Neural cell (in vitro differentiated cells): ENCODE measurements at regions not wholly inside any gene's neighbourhood (a gene's known extent, or its start where the extent isn't known, plus 50 kb on each side); places are given as distances from the start of the nearest gene placed in this dataset.

Experiments
- H2AFZ ChIP-seq: fragments of 200-600, 300-800 bp; sonication (generic), shearing (Covaris generic); 2 replicates; pipeline ENCODE4 v1.6.0; 2014; ENCODE audit warnings: low read depth, mild to moderate bottlenecking, antibody characterized with exemption, low read length, moderate library complexity
- H3F3A ChIP-seq: fragments of 200-600 bp; shearing (Covaris generic); 2 replicates; pipeline ENCODE4 v1.6.1; 2016; ENCODE audit warnings: mild to moderate bottlenecking, moderate library complexity, mixed read lengths, antibody characterized with exemption, low read length; ENCODE audit not compliant: insufficient read depth, poor library complexity, severe bottlenecking
- H3K27ac ChIP-seq: fragments of 200-600, 300-800 bp; sonication (generic), shearing (Covaris generic); 2 replicates; pipeline ENCODE4 v1.5.1; 2014; ENCODE audit warnings: mild to moderate bottlenecking, low read length, moderate library complexity
- H3K27me3 ChIP-seq: fragments of 300-800, 200-600 bp; sonication (generic), shearing (Covaris generic); 2 replicates; pipeline ENCODE4 v1.6.0; 2014; ENCODE audit warnings: mild to moderate bottlenecking, low read depth, low read length, moderate library complexity; ENCODE audit not compliant: insufficient read depth
- H3K36me3 ChIP-seq: fragments of 300-800, 200-600 bp; sonication (generic), shearing (Covaris generic); 2 replicates; pipeline ENCODE4 v1.5.1; 2014; ENCODE audit warnings: mild to moderate bottlenecking, antibody characterized with exemption, low read length, moderate library complexity; ENCODE audit not compliant: insufficient read depth
- H3K4me2 ChIP-seq: fragments of 300-800, 200-600 bp; sonication (generic), shearing (Covaris generic); 2 replicates; pipeline ENCODE4 v1.6.0; 2014; ENCODE audit warnings: mild to moderate bottlenecking, low read length
- H3K4me3 ChIP-seq: fragments of 300-800, 200-600 bp; sonication (generic), shearing (Covaris generic); 2 replicates; pipeline ENCODE4 v1.5.1; 2014; ENCODE audit warnings: mild to moderate bottlenecking, low read length, moderate library complexity
- H3K79me2 ChIP-seq: fragments of 200-600 bp; shearing (Covaris generic); replicated peaks from 2 replicates; pipeline ENCODE4 v1.6.0; 2014; ENCODE audit warnings: mild to moderate bottlenecking, low read length, moderate library complexity; ENCODE audit not compliant: insufficient read depth
- H3K9ac ChIP-seq: fragments of 300-800, 200-600 bp; sonication (generic), shearing (Covaris generic); 2 replicates; pipeline ENCODE4 v1.6.1; 2016; ENCODE audit warnings: mild to moderate bottlenecking, low read length, mixed read lengths
- H3K9me2 ChIP-seq: fragments of 200-600 bp; shearing (Covaris generic); 2 replicates; pipeline ENCODE4 v1.6.1; 2016; ENCODE audit warnings: mild to moderate bottlenecking, low read length, mixed read lengths; ENCODE audit not compliant: insufficient read depth
- H3K9me3 ChIP-seq: fragments of 200-600, 300-800 bp; sonication (generic), shearing (Covaris generic); 2 replicates; pipeline ENCODE4 v1.6.1; 2016; ENCODE audit warnings: mild to moderate bottlenecking, mixed run types, low read length, moderate library complexity, mixed read lengths
- H4K20me1 ChIP-seq: fragments of 200-600 bp; shearing (Covaris generic); 2 replicates; pipeline ENCODE4 v1.6.1; 2016; ENCODE audit warnings: mild to moderate bottlenecking, mixed run types; ENCODE audit not compliant: insufficient read depth
- EP300 ChIP-seq: fragments of 450-650 bp; conservative IDR thresholded peaks from 2 replicates; pipeline ENCODE4 v1.6.1; 2014; ENCODE audit warnings: antibody characterized with exemption, mild to moderate bottlenecking, moderate library complexity; ENCODE audit not compliant: poor library complexity, severe bottlenecking
- EZH2 ChIP-seq: fragments of 200-600, 300-800 bp; shearing (Covaris generic), sonication (generic); IDR thresholded peaks from 2 replicates; pipeline ENCODE4 v1.6.1; 2014; ENCODE audit warnings: antibody characterized with exemption, low read length, borderline replicate concordance, mild to moderate bottlenecking; ENCODE audit not compliant: insufficient read depth, poor library complexity, severe bottlenecking
- MXI1 ChIP-seq: fragments of 450-650 bp; conservative IDR thresholded peaks from 2 replicates; pipeline ENCODE4 v1.6.1; 2014; ENCODE audit warnings: antibody characterized with exemption, mild to moderate bottlenecking; ENCODE audit not compliant: poor library complexity, severe bottlenecking
- POLR2AphosphoS5 ChIP-seq: IDR thresholded peaks from 2 replicates; pipeline ENCODE4 v1.6.1; 2012
- RAD21 ChIP-seq: fragments of 450-650 bp; conservative IDR thresholded peaks from 2 replicates; pipeline ENCODE4 v1.6.1; 2014; ENCODE audit warnings: antibody characterized with exemption, mild to moderate bottlenecking, moderate library complexity
- SMC3 ChIP-seq: fragments of 450-650 bp; conservative IDR thresholded peaks from 2 replicates; pipeline ENCODE4 v1.6.1; 2014; ENCODE audit warnings: antibody characterized with exemption, mild to moderate bottlenecking, moderate library complexity; ENCODE audit not compliant: poor library complexity
- TAF1 ChIP-seq: IDR thresholded peaks from 2 replicates; pipeline ENCODE4 v1.6.1; 2012; ENCODE audit warnings: low read depth
- TF ChIP-seq, protein P1 (sequence below): fragments of 450-650 bp; IDR thresholded peaks from 2 replicates; pipeline ENCODE4 v1.5.1; 2014; ENCODE audit warnings: antibody characterized with exemption, mild to moderate bottlenecking, moderate library complexity; ENCODE audit not compliant: poor library complexity, severe bottlenecking
- TF ChIP-seq, protein P2 (sequence below): IDR thresholded peaks from 2 replicates; pipeline ENCODE4 v1.6.1; 2012; ENCODE audit warnings: borderline replicate concordance

- H3K9me3 ChIP-seq, result no peaks in the 10 kb centered on the region
- H4K20me1 ChIP-seq, result no peaks in the 10 kb centered on the region
- TF ChIP-seq EP300, result no peak
- TF ChIP-seq TAF1, result no peak
- no peak for TF ChIP-seq SMC3
- TF ChIP-seq, protein P1, sequence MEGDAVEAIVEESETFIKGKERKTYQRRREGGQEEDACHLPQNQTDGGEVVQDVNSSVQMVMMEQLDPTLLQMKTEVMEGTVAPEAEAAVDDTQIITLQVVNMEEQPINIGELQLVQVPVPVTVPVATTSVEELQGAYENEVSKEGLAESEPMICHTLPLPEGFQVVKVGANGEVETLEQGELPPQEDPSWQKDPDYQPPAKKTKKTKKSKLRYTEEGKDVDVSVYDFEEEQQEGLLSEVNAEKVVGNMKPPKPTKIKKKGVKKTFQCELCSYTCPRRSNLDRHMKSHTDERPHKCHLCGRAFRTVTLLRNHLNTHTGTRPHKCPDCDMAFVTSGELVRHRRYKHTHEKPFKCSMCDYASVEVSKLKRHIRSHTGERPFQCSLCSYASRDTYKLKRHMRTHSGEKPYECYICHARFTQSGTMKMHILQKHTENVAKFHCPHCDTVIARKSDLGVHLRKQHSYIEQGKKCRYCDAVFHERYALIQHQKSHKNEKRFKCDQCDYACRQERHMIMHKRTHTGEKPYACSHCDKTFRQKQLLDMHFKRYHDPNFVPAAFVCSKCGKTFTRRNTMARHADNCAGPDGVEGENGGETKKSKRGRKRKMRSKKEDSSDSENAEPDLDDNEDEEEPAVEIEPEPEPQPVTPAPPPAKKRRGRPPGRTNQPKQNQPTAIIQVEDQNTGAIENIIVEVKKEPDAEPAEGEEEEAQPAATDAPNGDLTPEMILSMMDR, result no peak
- TF ChIP-seq POLR2AphosphoS5, result no peak
- TF ChIP-seq, protein P2, sequence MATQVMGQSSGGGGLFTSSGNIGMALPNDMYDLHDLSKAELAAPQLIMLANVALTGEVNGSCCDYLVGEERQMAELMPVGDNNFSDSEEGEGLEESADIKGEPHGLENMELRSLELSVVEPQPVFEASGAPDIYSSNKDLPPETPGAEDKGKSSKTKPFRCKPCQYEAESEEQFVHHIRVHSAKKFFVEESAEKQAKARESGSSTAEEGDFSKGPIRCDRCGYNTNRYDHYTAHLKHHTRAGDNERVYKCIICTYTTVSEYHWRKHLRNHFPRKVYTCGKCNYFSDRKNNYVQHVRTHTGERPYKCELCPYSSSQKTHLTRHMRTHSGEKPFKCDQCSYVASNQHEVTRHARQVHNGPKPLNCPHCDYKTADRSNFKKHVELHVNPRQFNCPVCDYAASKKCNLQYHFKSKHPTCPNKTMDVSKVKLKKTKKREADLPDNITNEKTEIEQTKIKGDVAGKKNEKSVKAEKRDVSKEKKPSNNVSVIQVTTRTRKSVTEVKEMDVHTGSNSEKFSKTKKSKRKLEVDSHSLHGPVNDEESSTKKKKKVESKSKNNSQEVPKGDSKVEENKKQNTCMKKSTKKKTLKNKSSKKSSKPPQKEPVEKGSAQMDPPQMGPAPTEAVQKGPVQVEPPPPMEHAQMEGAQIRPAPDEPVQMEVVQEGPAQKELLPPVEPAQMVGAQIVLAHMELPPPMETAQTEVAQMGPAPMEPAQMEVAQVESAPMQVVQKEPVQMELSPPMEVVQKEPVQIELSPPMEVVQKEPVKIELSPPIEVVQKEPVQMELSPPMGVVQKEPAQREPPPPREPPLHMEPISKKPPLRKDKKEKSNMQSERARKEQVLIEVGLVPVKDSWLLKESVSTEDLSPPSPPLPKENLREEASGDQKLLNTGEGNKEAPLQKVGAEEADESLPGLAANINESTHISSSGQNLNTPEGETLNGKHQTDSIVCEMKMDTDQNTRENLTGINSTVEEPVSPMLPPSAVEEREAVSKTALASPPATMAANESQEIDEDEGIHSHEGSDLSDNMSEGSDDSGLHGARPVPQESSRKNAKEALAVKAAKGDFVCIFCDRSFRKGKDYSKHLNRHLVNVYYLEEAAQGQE, result no peak
- TF ChIP-seq EZH2, result no peak
- no peak overlapping the region for H3K4me2 ChIP-seq
- no peak overlapping the region for H3K27ac ChIP-seq
- H2AFZ ChIP-seq, result no peak overlapping the region
- no peaks in the 10 kb centered on the region for H3K9me2 ChIP-seq
- H3K36me3 ChIP-seq, result no peaks in the 10 kb centered on the region
- H3F3A ChIP-seq, result no peaks in the 10 kb centered on the region
- H3K79me2 ChIP-seq, result no peaks in the 10 kb centered on the region
- H3K4me3 ChIP-seq, result no peak overlapping the region
- H3K27me3 ChIP-seq, result no peaks in the 10 kb centered on the region
- H3K9ac ChIP-seq, result no peak overlapping the region
Measured at GRCh38 chr18:25880441-25880840, 210.0 kb downstream of the SS18 start.

DNA sequence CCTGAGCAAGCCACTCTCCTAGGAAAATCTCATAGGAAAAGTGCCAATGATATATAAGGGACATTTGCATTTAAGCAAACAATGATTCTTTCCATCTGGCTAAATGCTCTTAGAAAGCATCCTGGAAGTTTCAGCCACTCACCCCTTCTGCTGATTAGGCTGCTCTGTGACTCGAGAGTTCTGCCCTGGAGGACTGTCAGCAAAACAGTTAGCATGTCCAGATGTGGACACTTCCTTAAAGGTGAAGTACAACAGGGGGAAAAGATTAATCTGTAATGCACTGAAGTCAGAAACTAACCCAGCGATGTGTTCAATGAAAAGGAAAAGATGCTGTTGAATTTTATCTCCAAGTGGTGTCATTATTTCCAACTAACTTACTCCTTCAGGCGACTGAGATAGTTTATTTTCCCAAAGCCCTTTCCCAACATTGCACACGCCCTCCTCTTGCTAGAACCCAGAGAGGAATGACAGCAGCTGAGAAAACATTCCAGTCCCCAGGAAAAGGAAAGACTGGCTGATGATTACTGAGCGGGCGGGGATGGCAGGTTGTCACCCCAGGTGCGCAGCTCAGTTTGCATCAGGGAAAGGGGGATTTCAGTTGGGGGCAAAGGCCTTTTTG, 214.0 kb downstream of the SS18 start:
- H4K20me1 ChIP-seq, result no peaks in the 10 kb centered on the region
- H3F3A ChIP-seq, result no peaks in the 10 kb centered on the region
- no peaks in the 10 kb centered on the region for H3K9me3 ChIP-seq
- no peak overlapping the region for H3K27ac ChIP-seq
- H3K36me3 ChIP-seq, result no peaks in the 10 kb centered on the region
- H3K9me2 ChIP-seq, result no peaks in the 10 kb centered on the region
- H3K79me2 ChIP-seq, result no peaks in the 10 kb centered on the region
- H3K4me3 ChIP-seq, result no peak overlapping the region
- H2AFZ ChIP-seq, result no peak overlapping the region
- no peaks in the 10 kb centered on the region for H3K27me3 ChIP-seq
- TF ChIP-seq RAD21, result no peak
- TF ChIP-seq MXI1, result no peak
- H3K9ac ChIP-seq, result no peak overlapping the region
- H3K4me2 ChIP-seq, result no peak overlapping the region
